ENCODE measurements at regions not wholly inside any gene's neighbourhood (a gene's known extent, or its start where the extent isn't known, plus 50 kb on each side); places are given as distances from the start of the nearest gene placed in this dataset.

- DNase-seq, result no peak
These were observed 349.9 kb downstream of the TSN start for GRCh38 chr2:122105171-122105876.

GRCh38 chr2:122105877-122106206 is 350.4 kb downstream of the TSN start:
- DNase-seq, result no peak

GRCh38 chr2:122108186-122108585 is 352.7 kb downstream of the TSN start:
- DNase-seq, result no peak

GRCh38 chr2:122112216-122113005 is 357.0 kb downstream of the TSN start:
- DNase-seq, result peak in 3 of 56 donors; percentile 2 to 6 (median 3)

- DNase-seq, result no peak
These were observed 359.0 kb downstream of the TSN start for GRCh38 chr2:122114421-122114820.

GRCh38 chr2:122117371-122117770 is 361.9 kb downstream of the TSN start:
- no peak for DNase-seq

- DNase-seq, result no peak
These were observed 373.9 kb downstream of the TSN start for GRCh38 chr2:122129399-122129798.

GRCh38 chr2:122132147-122132691 is 376.8 kb downstream of the TSN start:
- DNase-seq, result no peak

- no peak for DNase-seq
These were observed 379.8 kb downstream of the TSN start for GRCh38 chr2:122135021-122135937.

- DNase-seq, result peak in 1 of 56 donors; percentile 14
These were observed 380.6 kb downstream of the TSN start for GRCh38 chr2:122136056-122136455.

- no peak for DNase-seq
These were observed 383.1 kb downstream of the TSN start for GRCh38 chr2:122138561-122138960.

GRCh38 chr2:122139739-122140420 is 384.4 kb downstream of the TSN start:
- DNase-seq, result no peak

- DNase-seq, result no peak
These were observed 389.4 kb downstream of the TSN start for GRCh38 chr2:122144884-122145283.

- DNase-seq, result no peak
These were observed 390.4 kb downstream of the TSN start for GRCh38 chr2:122145856-122146255.

- DNase-seq, result no peak
These were observed 392.8 kb downstream of the TSN start for GRCh38 chr2:122148128-122148767.

GRCh38 chr2:122150524-122151280 is 395.3 kb downstream of the TSN start:
- DNase-seq, result no peak

- DNase-seq, result no peak
These were observed 397.1 kb downstream of the TSN start for GRCh38 chr2:122152571-122152970.

GRCh38 chr2:122156176-122156890 is 400.9 kb downstream of the TSN start:
- DNase-seq, result no peak

- DNase-seq, result no peak
These were observed 401.7 kb downstream of the TSN start for GRCh38 chr2:122157158-122157557.
